ENCODE measurements at regions not wholly inside any gene's neighbourhood (a gene's known extent, or its start where the extent isn't known, plus 50 kb on each side); places are given as distances from the start of the nearest gene placed in this dataset.
A peak's percentile ranks its signal among the peaks of the same experiment; 100 is the strongest.

DNA sequence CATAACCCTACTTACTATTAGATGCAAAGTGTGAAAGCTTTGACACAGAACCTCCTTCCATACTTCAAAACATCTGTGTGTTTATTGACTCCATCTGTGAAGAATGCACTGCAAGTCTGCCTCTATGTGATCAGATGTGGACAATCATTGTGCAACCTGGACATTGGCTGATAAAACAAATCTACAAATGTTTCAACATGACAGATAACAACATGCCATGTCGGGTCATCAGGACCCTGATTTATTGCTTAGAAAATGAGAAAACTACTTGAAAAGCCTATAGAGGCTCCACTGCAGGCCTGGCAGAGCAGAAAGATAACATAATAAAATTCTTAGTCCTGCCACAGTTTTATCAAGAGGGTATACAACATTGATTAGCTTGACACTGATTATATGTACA lies 1286.4 kb downstream of the GRIK2 start:
- DNase-seq = no peak

- DNase-seq = no peak
Measured at GRCh38 chr6:102677225-102677624, 1283.7 kb downstream of the GRIK2 start.

- DNase-seq = no peak
Measured at GRCh38 chr6:102670735-102671134, 1277.2 kb downstream of the GRIK2 start.

GRCh38 chr6:102662851-102663250 lies 1269.3 kb downstream of the GRIK2 start:
- no peak for DNase-seq

DNA sequence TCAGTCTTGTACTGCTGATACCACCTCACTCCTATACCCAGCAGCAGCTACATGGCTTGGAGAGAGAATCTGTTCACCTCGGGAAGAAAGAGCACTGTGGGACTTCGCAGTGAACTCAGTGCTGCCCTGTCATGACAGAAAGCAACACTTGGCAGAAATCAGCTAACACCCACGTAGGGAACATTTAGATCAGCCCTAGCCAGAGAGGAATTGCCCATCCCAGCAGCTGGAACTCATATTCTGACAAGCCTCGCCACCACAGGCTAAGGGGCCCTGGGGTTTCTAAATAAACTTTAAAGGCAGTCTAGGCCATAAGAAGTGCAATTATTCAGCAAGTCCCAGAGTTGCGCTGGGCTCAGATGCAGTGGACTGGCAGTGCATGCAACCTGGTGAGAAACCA lies 1266.8 kb downstream of the GRIK2 start:
- no peak for DNase-seq

GRCh38 chr6:102655823-102656222 lies 1262.3 kb downstream of the GRIK2 start:
- no peak for DNase-seq

GRCh38 chr6:102641426-102641825 lies 1247.9 kb downstream of the GRIK2 start:
- DNase-seq = no peak

- DNase-seq = no peak
Measured at GRCh38 chr6:102631921-102632320, 1238.4 kb downstream of the GRIK2 start.

- no peak for DNase-seq
Measured at GRCh38 chr6:102623201-102623600, 1229.7 kb downstream of the GRIK2 start.

DNA sequence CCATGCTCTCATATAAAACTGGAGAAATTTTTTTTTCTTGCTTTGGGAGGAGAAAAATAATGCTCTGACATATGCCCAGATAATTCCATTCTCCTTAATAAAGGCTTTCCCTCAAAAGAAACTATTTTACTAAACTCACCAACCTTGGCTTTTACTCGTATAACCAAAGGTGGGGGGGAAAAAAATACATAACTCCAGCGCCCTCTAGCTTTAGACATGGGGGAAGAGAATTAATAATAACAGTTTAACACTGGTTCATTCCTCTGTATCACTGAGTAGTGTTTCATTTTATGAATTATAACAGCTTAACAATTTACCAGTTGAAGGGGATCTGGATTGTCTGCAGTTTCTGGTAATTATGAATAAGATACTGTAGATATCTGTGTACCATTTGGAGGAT lies 1226.1 kb downstream of the GRIK2 start:
- no peak for DNase-seq

GRCh38 chr6:102582569-102582968 lies 1189.1 kb downstream of the GRIK2 start:
- no peak for DNase-seq

- no peak for DNase-seq
Measured at GRCh38 chr6:102581378-102582124, 1188.0 kb downstream of the GRIK2 start.

GRCh38 chr6:102571236-102571908 lies 1177.9 kb downstream of the GRIK2 start:
- DNase-seq = no peak

DNA sequence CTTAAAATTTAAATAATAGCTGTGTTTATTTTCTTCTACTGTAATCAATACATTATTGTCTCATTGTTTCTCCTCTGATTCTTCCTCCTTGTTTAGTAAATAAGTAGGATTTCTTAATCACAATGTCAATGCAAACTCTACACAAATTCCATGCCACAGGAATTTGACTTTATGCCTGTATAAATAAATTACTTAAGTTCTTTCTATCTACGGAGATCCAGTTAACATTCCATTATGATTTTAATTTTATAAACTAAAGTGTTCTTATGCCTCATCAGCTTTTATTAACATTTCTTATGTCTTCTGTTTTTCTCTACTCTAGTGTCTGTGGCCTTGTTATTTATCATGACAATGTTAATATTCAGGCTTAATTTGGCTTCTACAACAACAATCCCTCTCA lies 1169.2 kb downstream of the GRIK2 start:
- no peak for DNase-seq

GRCh38 chr6:102553214-102553613 lies 1159.7 kb downstream of the GRIK2 start:
- DNase-seq = no peak

DNA sequence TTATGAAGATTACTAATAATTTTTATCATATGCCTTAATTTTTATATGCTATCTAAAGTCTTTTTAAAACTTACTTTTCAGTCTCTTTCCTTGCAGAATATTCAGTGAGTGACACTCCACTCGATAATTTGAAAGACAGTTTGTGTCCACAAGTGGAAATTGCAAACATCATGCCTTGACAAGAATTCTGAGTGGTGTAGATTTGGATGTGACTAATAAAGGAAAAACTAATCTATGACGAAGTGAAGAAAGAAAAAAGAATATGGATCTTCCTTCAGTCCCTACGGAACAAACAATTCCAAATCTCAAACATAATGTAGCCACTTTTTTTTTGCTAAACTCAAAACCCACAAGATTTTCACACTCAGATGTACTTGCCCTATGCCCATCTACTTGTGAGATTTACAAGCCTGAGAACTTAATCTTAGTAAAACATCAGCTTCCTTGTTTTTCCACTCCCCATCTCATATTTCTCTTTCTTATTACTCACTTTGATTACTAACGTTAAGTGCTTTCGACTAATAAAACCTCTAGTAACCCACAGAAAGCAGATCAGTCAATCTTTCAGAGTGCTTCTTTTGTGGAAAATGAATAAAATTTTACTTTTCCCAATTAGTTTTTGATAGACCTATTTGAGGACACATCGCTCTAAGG lies 1155.8 kb downstream of the GRIK2 start:
- DNase-seq = no peak

DNA sequence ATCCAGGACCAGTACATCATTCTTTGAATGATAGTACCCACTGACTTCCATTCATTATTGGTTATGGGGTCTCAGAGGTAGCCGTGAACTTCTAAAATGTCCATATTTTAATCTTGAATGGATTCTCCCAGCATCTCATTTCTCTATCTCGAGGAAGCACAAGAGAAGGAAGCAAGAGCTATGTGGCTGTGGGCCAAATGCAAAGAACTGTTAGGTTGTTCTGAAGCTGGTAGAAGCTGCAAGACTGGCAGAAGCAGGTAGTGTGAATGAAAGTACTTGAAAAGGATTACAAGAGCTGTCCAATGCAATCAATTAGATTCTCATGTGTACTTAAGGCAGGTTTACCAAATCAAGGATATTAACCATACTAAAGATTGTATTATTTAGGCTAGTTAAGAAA lies 1131.8 kb downstream of the GRIK2 start:
- DNase-seq = peak in 6 of 58 donors; percentile 0 to 16 (median 3)

- DNase-seq = peak in 1 of 58 donors; percentile 11
Measured at GRCh38 chr6:102520966-102521365, 1127.5 kb downstream of the GRIK2 start.

- DNase-seq = no peak
Measured at GRCh38 chr6:102517506-102517905, 1124.0 kb downstream of the GRIK2 start.

DNA sequence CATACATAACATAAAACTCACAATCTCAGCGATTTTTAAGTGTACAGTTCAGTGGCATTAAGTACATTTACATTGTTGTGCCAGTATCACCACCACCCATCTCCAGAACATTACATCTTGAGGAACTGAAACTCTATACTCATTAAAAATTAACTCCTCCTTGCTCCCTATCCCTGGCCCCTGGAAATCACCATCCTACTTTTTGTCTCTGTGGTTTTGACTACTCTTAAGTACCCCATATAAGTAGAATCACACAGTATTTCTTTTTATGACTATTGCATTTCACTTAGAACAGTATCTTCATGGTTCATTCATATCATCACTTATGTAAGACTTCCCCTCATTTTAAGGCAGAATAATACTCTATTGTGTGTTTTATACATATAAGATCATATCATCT lies 1108.1 kb downstream of the GRIK2 start:
- no peak for DNase-seq

DNA sequence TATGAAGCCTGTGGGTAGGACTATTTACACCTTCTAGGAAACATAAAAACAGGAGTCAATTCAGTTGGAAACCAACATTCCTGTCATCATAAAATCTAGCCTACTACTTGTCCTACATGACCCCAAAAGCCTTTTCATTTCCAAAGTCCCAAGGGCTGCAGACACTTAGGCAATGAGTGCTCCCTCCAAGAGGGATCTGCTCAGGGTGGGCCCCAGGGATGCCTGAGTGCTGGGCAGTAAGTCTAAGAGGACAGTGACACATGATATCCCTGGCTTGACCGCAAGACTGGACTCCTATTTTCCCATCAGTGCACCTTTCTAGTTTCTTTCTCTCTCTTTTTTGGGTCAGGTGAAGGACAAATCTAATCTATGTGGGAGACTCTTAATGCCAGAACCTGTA lies 1101.3 kb downstream of the GRIK2 start:
- no peak for DNase-seq

DNA sequence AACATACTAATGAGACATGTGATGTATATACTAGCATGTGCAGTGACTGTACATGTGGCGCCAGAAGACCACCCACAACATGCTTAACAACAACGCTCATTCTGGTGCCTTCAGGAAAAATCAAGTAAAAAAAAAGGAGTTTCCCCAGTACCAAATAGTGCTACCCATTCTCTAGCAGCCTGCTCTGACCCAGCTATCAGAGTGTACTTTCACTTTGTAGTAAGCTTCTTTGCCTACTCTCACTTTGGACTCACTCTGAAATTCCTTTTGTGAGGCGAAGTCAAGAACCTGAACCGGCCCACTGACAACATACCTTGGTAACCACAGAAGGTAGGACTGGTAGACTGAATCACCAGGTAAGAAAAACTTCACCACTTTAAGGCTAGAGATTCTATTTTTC lies 1100.0 kb downstream of the GRIK2 start:
- DNase-seq = no peak

DNA sequence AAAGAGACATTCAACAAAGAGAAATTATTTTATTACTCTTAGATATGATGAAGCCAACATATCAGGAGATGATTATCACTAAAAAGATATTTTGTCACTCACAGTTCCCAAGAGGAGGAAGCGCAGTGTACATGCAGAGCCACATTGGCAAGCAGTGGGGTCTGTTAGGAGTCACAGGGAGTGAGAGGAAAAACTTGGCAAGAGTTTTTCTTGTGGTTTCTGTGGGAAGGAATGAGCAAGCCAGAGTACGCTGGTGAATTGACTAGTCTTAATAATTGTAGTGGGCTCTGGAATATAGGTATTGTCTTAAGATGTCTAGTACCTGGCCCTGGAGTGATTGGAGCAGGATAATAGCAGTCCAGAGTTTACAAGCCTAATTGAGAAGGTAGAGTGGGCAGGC lies 1095.2 kb downstream of the GRIK2 start:
- no peak for DNase-seq

Measured in anterior cingulate cortex (tissue), 58 donors.